ENCODE measurements at regions not wholly inside any gene's neighbourhood (a gene's known extent, or its start where the extent isn't known, plus 50 kb on each side); places are given as distances from the start of the nearest gene placed in this dataset.

DNA sequence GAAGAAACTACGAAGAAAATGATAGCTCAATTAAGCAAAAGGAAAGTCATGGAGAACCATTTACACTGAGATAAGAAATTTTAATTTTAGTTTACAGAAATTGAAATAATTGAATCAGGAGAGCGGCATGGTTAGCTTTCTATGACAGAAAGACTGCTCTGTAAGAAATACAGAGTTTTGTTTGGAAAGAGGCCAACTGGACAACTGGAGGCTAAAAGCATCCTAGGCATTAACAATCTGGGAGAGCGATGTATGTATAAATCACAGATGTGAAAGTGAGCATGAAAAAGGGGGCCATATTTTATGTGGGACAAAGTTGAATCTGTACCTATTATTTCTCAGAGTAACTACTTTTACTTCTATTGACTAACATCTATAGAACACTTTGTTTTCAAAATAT is 1608.8 kb upstream of the PCDH20 start:
- TF ChIP-seq, protein P1, sequence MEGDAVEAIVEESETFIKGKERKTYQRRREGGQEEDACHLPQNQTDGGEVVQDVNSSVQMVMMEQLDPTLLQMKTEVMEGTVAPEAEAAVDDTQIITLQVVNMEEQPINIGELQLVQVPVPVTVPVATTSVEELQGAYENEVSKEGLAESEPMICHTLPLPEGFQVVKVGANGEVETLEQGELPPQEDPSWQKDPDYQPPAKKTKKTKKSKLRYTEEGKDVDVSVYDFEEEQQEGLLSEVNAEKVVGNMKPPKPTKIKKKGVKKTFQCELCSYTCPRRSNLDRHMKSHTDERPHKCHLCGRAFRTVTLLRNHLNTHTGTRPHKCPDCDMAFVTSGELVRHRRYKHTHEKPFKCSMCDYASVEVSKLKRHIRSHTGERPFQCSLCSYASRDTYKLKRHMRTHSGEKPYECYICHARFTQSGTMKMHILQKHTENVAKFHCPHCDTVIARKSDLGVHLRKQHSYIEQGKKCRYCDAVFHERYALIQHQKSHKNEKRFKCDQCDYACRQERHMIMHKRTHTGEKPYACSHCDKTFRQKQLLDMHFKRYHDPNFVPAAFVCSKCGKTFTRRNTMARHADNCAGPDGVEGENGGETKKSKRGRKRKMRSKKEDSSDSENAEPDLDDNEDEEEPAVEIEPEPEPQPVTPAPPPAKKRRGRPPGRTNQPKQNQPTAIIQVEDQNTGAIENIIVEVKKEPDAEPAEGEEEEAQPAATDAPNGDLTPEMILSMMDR (IDR thresholded peaks at IDR 0.05): no peak
- ATAC-seq (ENCODE audit: low FRiP score) (no peak), DNase-seq (ENCODE audit: low spot score) (no peak)

DNA sequence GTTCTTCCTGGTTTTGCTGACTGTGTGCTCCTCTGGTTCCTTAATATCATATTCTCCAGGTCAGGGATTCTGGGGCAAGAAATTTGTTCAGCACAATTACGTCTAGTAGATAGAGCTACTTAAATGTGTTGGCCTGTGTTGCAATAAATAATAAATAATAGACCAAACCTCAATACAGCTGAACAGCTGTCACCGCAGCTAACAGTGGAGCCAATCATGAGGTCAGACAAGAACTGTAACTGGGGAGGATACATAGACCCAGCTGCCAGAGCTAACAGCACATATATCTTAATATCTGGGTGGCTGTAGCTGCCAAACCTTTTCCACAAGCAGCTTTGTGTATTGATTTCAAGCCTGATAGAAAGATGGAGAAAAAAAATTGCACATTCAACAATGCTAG is 1596.3 kb upstream of the PCDH20 start:
- DNase-seq (ENCODE audit: low spot score) (no peak), ATAC-seq (ENCODE audit: low FRiP score) (no peak)
- TF ChIP-seq, protein P1 (IDR thresholded peaks at IDR 0.05): no peak

DNA sequence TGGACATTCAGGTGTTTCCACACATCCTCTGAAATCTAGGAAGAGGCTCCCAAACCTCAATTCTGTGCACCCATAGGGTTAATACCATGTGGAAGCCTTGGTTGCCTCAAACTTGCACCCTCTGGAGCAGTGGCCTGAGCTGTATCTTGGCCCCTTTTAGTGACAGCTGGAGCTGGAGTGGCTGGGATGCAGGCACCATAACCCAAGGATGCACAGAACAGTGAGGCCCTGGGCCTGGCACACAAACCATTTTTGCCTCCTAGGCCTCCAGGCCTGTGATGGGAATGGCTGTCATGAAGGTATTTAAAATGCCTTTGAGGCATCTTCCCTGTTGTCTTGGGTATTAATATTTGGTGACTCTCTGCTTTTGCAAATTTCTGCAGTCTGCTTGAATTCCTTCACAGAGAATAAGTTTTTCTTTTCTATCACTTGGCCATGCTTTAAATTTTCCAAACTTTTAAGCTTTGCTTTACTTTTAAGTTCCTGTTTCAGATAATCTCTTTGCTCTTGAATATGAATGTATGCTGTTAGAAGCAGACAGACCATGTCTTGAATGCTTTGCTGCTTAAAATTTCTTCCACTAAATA is 1594.5 kb upstream of the PCDH20 start:
- no peak for DNase-seq (ENCODE audit: low spot score)
- TF ChIP-seq, protein P1 (IDR thresholded peaks at IDR 0.05): no peak
- no peak for ATAC-seq (ENCODE audit: low FRiP score)

DNA sequence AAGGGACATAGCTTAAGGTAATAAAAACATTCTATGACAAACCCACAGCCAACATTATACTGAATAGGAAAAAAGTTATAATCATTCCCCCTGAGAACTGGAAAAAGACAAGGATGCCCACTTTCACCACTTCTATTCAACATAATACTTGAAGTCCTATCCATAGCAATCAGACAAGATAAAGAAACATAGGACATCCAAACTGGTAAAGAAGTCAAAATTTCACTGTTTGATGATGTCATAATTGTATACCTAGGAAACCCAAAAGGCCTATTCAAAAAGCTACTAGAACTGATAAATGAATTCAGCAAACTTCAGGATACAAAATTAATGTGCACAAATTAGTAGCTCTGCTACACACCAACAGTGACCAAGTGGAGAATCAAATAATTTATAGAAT is 1590.0 kb upstream of the PCDH20 start:
- no peak for ATAC-seq (ENCODE audit: low FRiP score)
- DNase-seq (ENCODE audit: low spot score): no peak
- TF ChIP-seq, protein P1 (IDR thresholded peaks at IDR 0.05): no peak

DNA sequence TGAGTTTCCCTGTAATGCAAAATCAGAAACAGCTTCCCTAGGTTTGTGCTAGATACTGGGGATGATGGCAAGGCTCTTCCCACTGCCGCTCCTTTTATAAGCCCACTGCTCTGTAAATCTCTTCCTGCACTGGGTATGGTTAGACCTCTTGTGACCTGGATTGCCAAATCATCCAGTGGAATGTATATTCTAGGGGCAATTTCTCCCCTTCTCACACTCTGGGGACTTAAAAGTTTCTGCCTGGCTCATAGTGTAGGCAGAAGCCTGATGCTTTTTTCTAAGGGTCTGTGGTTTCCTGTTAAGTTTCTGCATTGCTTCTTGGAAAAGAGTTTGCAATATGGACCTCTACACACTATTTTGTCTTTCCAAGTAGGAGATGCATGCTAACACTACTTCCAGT is 1582.0 kb upstream of the PCDH20 start:
- ATAC-seq (ENCODE audit: low FRiP score): no peak
- TF ChIP-seq, protein P1 (IDR thresholded peaks at IDR 0.05): no peak

DNA sequence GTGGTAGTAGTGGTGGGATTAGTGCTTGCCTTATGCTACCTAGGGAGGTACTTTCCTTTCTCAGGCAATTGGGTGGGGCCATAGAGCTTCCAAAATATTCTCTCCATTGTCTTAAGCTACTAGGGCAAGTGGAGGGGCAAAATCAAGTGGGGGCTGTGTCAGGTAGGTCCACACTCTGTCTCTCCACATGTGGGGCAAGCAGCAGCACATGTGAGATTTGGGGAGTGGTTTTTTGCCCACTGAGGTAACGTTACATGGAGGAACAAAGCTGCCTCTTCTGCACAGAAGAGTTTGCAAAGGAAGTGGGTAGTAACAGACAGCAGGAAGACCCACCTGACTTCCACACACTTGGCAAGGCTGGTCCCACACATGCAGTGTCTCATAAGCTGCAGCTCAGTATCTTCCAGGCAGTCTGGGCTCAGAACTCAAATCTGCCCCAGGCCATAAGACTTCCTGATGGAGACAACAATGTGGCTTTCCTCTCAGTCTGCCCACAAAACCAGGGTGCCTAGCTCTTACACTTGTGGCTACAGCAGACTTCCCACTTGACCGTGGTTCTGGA is 1581.5 kb upstream of the PCDH20 start:
- no peak for ATAC-seq (ENCODE audit: low FRiP score)
- TF ChIP-seq, protein P1 (IDR thresholded peaks at IDR 0.05): no peak

More for the DNA sequence above, 1582.0 kb upstream of the PCDH20 start:
- DNase-seq (ENCODE audit: low spot score): no peak

DNA sequence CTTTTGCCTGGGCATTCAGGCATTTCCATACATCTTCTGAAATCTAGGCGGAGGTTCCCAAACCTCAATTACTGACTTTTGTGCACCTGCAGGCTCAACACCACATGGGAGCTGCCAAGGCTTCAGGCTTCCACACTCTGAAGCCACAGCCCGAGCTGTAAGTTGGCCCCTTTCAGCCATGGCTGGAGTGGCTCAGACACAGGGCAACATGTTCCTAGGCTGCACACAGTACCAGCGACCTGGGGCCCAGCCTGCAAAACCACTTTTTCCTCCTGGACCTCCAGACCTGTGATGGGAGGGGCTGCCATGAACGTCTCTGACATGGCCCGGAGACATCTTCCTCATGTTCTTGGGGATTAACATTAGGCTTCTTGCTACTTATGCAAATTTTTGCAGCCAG is 1558.2 kb upstream of the PCDH20 start:
- ATAC-seq (ENCODE audit: low FRiP score): no peak
- DNase-seq (ENCODE audit: low spot score): no peak
- TF ChIP-seq, protein P1 (IDR thresholded peaks at IDR 0.05): no peak

More for the DNA sequence above, 1581.5 kb upstream of the PCDH20 start:
- no peak for DNase-seq (ENCODE audit: low spot score)

All from omental fat pad (tissue), 3 donors.